ENCODE measurements at regions not wholly inside any gene's neighbourhood (a gene's known extent, or its start where the extent isn't known, plus 50 kb on each side); places are given as distances from the start of the nearest gene placed in this dataset.
"Not testable (repeated sequence)": the region's sequence is repeated elsewhere in the genome, so short reads cannot be mapped to it uniquely, and the experiment has no call there.

DNA sequence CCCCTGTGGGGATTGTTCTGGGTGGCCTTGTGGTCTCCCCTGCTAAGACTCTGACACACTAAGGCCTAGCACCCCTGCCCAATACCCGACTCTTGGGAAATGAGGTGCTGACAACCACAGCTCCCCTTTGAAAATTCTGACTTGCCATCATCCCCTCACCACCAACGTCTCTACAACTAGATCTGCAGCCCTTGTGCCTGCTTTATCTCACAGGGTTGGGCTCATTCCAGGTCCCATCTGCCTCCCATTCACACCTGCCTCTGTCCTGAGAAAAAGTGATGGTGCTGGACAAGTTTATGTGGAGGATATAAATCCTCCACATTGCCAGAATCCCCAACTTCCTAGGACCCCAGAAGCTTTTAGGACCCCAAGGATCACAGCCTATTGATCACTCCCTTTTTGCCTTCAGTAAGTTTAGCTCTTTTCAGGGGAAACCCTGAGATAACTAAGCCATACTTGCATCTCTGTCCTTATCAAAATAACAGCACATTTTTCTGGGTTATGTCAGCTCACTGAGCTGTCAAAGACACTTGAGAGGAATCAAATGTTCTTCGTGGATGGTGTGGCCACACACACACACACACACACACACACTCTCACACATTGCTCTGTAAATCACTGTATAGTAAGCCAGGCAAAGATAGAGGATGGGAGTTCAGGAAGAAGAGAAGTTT is 136.8 kb upstream of the CES5A start:
- DNase-seq = no peak

DNA sequence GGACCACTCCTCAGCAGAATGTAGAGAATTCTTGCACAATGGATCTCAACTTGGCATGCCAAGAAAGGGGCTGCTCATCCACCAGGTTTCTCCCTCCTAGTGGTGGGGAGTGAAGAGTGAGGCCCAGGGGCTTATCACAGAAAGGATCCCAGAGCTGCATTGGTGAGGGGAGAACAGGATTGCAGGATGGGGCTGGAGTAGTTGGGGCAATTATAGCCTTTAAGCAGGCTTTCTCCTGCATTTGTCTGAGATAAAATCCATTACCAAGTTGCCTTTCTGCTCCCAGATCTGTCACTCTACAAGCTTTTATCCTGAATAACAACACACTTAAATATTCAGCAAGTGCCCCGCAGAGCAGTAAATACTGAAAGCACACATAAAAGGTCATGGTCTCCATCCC is 130.8 kb upstream of the CES5A start:
- DNase-seq = no peak

- no peak for DNase-seq
These were observed 124.5 kb upstream of the CES5A start for GRCh38 chr16:55999683-56000082.

GRCh38 chr16:55993088-55993487 is 117.9 kb upstream of the CES5A start:
- DNase-seq = no peak

- DNase-seq = no peak
These were observed 117.4 kb upstream of the CES5A start for GRCh38 chr16:55992551-55992950.

DNA sequence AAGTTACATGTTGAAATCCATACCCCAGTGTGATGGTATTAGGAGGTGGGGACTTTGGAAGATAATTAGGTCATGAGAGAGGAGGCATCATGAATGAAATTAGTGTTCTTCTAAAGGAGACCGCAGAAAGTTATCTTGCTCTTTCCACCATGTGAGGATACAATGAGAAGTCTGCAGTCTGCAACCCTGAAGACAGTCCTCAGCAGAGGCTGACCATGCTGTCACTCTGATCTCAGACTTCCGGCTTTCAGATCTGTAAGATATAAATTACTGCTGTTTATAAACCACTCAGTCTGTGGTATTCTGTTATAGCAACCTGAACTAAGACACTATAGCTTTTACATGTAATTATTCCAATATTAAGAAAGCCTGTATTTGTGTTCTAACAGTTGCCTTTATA is 116.7 kb upstream of the CES5A start:
- DNase-seq = no peak

DNA sequence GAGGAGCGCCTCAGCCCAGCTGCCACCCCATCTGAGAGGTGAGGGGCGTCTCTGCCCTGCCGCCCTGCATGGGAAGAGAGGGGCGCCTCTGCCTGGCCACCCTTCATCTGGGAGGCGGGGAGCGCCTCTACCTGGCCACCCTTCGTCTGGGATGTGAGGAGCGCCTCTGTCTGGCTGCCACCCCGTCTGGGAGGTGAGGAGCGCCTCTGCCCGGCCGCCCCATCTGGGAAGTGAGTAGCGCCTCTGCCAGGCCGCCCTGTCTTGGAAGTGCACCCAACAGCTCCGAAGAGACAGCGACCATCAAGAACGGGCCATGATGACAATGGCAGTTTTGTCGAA is 114.4 kb upstream of the CES5A start:
- DNase-seq = no peak

GRCh38 chr16:55988850-55989568 is 113.8 kb upstream of the CES5A start:
- DNase-seq = not testable (repeated sequence)

DNA sequence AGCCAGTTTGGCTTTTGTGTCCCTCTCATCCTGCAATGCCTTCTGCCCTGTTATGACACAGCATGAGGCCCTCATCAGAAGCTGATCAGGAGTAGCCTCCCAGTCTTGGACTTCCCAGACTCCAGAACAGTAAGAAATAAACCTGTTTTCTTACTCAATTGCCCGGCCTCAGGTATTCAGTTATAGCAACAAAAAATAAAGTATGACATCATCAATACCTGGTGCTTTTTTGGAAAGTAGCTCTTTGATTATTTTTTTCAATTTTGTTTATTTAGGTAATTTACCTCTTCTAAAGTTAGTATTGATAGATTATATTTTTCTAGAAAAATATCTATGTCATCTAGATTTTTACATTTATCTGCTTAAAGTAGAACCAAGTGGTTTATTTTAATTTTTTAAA is 112.8 kb upstream of the CES5A start:
- DNase-seq = no peak

- no peak for DNase-seq
These were observed 107.4 kb upstream of the CES5A start for GRCh38 chr16:55982597-55982996.

DNA sequence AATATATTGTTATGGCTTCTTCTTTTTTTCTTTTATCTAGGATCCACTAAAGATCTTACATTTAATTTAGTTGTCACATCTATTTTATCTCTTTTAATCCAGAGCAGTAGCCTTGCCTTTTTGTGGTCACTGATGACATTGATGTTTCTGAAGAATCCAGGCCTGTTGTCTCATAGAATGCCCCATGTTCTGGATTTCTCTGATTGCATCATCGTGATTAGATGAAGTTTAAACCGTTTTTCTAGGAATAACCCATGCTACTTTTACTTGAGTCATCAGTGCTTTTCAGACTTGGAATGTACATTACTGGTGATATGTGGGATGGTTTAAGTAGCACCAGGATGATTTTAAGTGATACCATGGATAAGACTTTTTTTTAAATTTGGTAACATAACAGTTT is 106.4 kb upstream of the CES5A start:
- no peak for DNase-seq

DNA sequence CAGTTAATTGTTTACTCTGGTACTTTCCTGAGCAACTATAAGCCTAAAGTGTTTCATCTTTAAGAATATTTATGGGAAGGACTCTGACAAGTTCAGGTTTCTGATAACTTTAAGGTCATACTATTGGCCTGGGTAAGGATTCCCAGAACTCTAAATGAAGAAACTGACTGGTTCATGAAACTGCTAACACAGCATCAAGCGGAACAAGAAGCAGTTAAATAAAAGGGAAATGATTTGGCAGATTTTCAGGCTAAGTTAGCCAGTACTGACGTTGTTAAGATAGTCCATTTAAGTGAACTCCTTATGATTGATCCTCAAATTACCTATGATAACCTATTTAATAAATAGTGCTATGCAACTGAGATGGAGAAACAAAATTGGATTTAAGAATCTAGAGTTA is 101.6 kb upstream of the CES5A start:
- no peak for DNase-seq

- DNase-seq = no peak
These were observed 96.3 kb upstream of the CES5A start for GRCh38 chr16:55971447-55971846.

DNA sequence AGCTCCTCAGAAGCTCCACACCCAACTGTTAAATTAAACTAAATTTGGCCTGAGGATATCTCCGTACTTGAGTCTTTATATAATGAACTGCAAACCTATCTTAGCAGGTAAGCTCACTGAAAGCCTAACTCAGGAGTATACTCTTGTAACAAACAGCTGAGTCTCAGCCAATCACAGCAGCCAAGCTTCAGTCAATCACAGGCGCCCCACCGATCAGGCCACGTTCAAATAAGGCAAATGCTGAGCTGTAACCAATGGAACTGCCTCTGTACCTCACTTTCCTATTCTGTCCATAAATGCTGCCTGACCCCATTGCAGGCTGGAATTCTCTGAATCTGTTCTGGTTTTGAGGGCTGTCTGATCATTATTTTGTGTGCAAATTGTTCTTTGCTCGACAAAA is 93.0 kb upstream of the CES5A start:
- no peak for DNase-seq

GRCh38 chr16:55964923-55965475 is 89.8 kb upstream of the CES5A start:
- DNase-seq = no peak

DNA sequence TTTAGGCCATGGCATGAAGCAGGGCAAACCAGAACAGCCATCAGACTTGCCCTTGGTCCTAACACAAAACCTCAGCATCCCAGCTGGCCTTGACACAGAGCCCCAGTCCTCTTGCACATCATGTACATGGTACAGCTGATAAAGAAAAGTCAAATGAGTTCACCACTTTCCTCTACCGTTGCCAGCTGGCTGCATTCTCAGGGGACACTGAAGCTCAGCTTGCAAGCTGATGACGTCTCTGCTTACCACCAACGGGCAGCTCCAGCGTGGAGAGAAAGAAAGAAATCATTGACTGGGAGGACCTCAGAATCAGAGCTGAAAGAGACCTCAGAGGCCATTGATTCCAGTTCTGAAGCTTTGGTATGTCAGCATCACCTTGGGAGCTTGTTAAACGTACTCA is 80.7 kb upstream of the CES5A start:
- DNase-seq = no peak

- DNase-seq = no peak
These were observed 80.3 kb upstream of the CES5A start for GRCh38 chr16:55955424-55955823.

DNA sequence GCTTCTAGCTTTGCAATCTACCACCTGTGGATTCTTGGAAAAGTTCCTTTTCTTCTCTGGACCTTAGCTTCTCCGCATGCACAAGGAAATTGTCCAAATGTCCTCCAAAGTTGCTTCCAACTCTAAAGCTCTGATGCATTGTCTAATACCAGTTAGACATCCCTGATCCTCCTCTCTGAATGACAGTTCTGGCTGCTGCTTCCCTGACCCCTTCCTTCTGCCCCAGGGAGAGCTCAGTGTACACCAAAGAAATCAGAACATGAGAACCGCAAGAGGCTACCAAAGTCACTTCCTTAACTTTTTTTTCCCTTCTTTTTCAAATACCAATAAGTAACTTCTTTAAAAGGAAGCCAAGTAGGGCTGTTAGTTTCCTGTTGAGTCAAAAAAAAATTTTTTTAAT is 79.7 kb upstream of the CES5A start:
- DNase-seq = no peak

- DNase-seq = no peak
These were observed 74.3 kb upstream of the CES5A start for GRCh38 chr16:55949518-55949917.

DNA sequence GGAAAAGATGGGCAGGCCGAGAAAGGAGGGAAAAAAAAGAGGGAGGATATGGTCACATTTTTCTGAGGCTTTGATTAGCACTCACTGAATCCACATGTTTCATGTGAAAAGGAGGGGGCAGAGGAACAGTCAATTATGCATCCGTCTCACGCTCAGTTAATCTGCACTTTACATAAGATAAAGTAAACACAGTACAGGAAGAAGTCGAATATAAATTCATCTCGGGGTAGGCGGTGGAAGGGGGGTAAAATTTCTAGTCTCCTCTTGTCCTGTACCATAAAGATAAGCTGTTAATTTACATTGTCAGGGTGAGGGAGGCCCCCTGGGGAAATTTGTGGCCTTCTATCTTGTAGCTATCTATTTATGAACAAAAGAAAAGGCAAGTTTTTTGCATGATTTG is 73.1 kb upstream of the CES5A start:
- DNase-seq = peak; percentile 34

DNA sequence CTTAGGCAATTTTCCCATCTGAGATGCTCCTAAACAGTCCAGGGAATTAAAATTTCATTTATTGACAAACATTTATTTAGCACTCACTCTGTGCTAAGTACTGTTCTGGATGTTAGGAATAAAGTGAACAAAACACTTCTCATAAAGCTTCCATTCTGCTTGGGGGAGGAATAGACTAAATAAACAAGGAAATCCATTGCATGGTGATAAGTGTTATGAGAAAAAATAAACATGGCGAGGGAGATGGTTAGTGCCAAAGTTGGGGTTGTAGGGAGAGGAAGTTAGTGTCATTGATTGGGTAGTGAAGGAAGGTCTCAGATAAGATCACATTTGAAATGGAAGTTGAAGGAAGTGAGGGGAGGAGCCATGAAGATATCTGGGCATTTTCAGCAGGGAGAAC is 72.2 kb upstream of the CES5A start:
- DNase-seq = no peak

DNA sequence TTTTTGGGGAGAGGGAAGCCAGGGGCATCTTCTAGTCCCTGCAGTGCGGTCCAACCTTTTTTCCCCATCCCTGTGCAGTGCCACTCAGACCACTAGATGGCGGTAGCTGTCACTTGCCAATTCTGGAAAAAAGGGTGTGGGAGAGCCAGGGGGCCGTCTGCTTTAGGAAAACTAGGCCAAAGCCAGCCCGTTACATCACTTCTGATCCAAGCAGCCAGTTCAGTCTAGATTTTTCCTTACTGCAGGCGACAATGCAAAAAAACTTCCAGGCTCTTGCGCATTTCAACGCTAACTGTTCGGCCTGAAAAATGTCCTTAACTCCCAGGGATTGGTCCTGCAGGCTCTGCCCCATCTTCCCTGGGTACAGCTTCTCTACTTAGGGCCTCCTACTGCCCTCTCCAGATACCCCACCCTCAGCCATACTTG is 69.2 kb upstream of the CES5A start:
- DNase-seq = peak; percentile 72

DNA sequence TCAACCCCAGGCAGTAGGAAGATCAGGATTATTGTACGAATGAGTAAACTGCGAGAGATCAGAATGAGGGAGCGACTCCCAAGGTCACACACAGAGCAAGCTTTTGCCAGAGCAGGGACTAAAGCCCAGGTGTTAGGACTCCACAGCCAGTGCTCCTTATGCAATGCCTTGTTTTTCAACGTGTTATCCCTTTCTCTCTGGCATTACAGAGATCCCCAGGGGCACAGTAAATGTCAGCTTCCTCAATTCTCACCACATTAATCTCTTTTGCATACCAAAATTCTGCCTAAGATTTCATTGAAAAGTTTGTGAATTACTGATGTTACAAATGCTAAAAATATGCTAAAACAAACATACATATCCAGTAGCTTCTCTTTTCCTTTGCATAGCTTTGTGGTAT is 68.1 kb upstream of the CES5A start:
- no peak for DNase-seq

DNA sequence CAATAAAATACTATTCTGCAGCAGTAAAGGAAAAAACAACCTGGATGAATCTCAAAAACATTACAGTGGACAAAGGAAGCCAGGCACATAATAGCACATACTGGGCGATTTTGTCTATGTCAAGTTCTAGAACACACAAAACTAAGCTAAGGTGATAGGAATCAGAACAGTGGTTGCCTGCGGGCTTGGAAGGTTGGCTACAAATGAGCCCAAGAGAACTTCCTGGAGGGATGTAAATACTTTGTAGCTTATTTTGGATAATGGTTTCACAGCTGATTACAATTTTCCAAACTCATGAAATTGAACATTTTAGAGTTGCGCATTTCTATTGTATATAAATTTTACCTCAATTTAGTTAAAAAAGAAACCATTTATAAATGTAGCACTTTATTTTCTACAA is 67.6 kb upstream of the CES5A start:
- DNase-seq = no peak

DNA sequence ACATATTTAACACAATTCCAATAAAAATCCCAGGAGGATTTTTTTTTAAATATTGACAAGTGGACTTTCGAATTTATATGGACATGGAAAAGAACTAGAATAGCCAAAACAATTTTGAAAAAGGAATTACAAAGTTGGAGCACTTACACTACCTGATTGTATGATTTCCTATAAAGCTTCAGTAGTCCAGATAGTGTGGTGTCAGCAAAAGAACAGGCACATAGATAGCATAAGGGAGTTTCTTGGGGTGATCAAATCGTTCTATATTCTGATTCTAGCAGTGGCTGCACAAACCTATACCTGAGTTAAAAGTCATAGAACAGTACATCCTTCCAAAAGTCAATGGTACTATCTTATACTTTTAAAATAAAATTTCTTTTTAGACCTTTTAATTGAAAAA is 66.4 kb upstream of the CES5A start:
- no peak for DNase-seq

All from NCI-H1105 treated with DMSO at 0.1 percent for 48 hours (cell line).